ENCODE measurements at regions not wholly inside any gene's neighbourhood (a gene's known extent, or its start where the extent isn't known, plus 50 kb on each side); places are given as distances from the start of the nearest gene placed in this dataset.

- DNase-seq (ENCODE audit: insufficient read length, low spot score) (no peak), FAIRE-seq (no peak)
- no peak for TF ChIP-seq PAX5 (IDR thresholded peaks at IDR 0.05; ENCODE audit: insufficient read depth, low read length, severe bottlenecking)
- no peak for TF ChIP-seq SPI1 (IDR thresholded peaks at IDR 0.05; ENCODE audit: low read depth, low read length)
- no peak for TF ChIP-seq TAF1 (IDR thresholded peaks at IDR 0.05; ENCODE audit: low read depth, low read length)
- no peak for TF ChIP-seq POLR2A (IDR thresholded peaks at IDR 0.05; ENCODE audit: low read depth, low read length)
- no peak for TF ChIP-seq POLR2AphosphoS5 (IDR thresholded peaks at IDR 0.05; ENCODE audit: low read depth, low read length)
- TF ChIP-seq POU2F2 (IDR thresholded peaks at IDR 0.05; ENCODE audit: low read depth, low read length) = no peak
These were observed 1054.1 kb upstream of the GBE1 start for GRCh38 chr3:82815417-82816058.

DNA sequence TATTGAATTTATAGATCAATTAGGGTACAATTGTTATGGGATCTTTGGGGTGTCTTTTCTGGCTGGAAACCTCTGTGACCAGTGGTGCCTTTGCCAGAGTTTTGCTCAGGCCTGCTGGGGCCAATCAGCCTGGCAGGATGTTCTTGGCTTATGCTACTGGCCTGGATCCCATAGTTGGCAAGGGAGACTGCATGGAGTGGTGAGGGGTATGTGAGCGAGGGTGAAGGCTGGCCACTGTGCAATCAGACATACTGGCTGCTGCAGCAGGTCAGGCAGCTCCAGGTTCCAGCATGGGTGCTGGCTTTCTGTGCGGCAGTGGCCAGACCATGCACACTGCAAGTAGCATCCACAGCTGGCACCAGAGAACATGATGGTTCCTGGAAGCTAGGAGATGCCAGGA, 1053.2 kb upstream of the GBE1 start:
- no peak for FAIRE-seq
- TF ChIP-seq PAX5 (IDR thresholded peaks at IDR 0.05; ENCODE audit: insufficient read depth, low read length, severe bottlenecking) = no peak
- TF ChIP-seq POLR2A (IDR thresholded peaks at IDR 0.05; ENCODE audit: low read depth, low read length) = no peak

DNA sequence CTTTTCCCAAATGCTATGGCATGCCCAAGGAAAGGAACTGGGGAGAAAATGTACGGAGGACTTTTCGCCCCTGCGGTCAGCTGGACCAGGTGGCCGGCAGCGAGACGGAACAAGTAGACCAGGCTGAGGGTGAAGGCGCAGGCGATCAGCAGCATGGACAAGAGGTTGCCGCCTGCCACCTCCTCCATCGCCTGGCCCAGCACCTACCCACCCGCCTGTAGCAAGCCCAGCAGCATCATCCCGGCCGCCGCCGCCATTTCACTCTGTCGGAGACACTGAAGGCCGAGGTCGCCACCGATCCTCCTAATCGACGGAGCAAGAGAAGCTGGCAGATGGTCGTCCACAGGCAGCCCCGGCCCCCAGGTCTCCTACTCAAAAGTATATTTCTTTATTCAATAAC, 1046.3 kb upstream of the GBE1 start:
- no peak for TF ChIP-seq POU2F2 (IDR thresholded peaks at IDR 0.05; ENCODE audit: low read depth, low read length)
- no peak for TF ChIP-seq PAX5 (IDR thresholded peaks at IDR 0.05; ENCODE audit: insufficient read depth, low read length, severe bottlenecking)
- TF ChIP-seq SPI1 (IDR thresholded peaks at IDR 0.05; ENCODE audit: low read depth, low read length) = no peak
- TF ChIP-seq POLR2A (IDR thresholded peaks at IDR 0.05; ENCODE audit: low read depth, low read length) = no peak
- DNase-seq (ENCODE audit: insufficient read length, low spot score) (no peak), FAIRE-seq (no peak)

More for the DNA sequence above, 1053.2 kb upstream of the GBE1 start:
- no peak for DNase-seq (ENCODE audit: insufficient read length, low spot score)

- DNase-seq (ENCODE audit: insufficient read length, low spot score) (no peak), FAIRE-seq (no peak)
- no peak for TF ChIP-seq POLR2A (IDR thresholded peaks at IDR 0.05; ENCODE audit: low read depth, low read length)
- no peak for TF ChIP-seq POU2F2 (IDR thresholded peaks at IDR 0.05; ENCODE audit: low read depth, low read length)
- no peak for TF ChIP-seq SPI1 (IDR thresholded peaks at IDR 0.05; ENCODE audit: low read depth, low read length)
- no peak for TF ChIP-seq PAX5 (IDR thresholded peaks at IDR 0.05; ENCODE audit: insufficient read depth, low read length, severe bottlenecking)
- no peak for TF ChIP-seq POLR2AphosphoS5 (IDR thresholded peaks at IDR 0.05; ENCODE audit: low read depth, low read length)
- no peak for TF ChIP-seq TAF1 (IDR thresholded peaks at IDR 0.05; ENCODE audit: low read depth, low read length)
These were observed 1041.1 kb upstream of the GBE1 start for GRCh38 chr3:82802501-82802900.

DNA sequence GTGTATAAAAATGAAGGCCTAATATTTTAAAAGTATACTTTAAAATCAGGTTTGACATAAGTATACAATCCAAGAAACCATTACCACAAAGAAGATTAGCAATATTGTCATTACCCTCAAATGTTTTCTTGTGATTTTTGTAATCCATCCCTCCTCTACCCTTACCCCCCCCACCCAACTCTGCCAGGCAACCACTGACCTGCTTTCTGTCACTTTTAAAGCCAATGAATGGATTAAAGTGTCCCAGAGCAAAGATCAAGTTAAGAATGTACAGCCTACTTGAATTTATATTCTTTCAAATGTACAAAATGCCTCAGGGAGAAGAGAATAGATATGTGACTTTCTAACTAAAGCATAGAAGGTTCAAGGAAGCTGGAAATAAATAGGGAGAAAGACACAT, 1038.8 kb upstream of the GBE1 start:
- FAIRE-seq (no peak), DNase-seq (ENCODE audit: insufficient read length, low spot score) (no peak)
- no peak for TF ChIP-seq POU2F2 (IDR thresholded peaks at IDR 0.05; ENCODE audit: low read depth, low read length)
- no peak for TF ChIP-seq PAX5 (IDR thresholded peaks at IDR 0.05; ENCODE audit: insufficient read depth, low read length, severe bottlenecking)
- no peak for TF ChIP-seq SPI1 (IDR thresholded peaks at IDR 0.05; ENCODE audit: low read depth, low read length)
- no peak for TF ChIP-seq TAF1 (IDR thresholded peaks at IDR 0.05; ENCODE audit: low read depth, low read length)
- TF ChIP-seq POLR2AphosphoS5 (IDR thresholded peaks at IDR 0.05; ENCODE audit: low read depth, low read length) = no peak
- no peak for TF ChIP-seq POLR2A (IDR thresholded peaks at IDR 0.05; ENCODE audit: low read depth, low read length)

DNA sequence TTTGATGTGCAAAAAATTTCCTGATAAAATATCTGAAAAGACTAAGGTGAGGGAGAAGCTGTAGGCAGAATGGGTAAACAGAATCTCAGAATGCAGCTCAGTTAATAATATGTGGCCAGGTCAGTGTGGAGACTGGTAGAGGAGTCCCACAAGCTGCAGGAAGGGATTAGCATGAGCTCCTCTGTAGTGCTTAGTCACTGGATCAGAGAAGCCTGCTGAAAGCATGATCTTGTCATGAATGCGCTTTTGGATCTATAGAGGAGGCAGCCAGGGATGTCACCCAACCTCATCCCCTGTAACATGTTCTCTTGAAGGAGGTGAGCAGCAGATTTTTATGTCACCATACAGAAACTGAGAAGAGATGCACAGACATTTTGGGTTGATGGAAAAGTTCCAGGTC, 1035.3 kb upstream of the GBE1 start:
- no peak for FAIRE-seq
- TF ChIP-seq POU2F2 (IDR thresholded peaks at IDR 0.05; ENCODE audit: low read depth, low read length) = no peak
- no peak for TF ChIP-seq POLR2AphosphoS5 (IDR thresholded peaks at IDR 0.05; ENCODE audit: low read depth, low read length)
- TF ChIP-seq POLR2A (IDR thresholded peaks at IDR 0.05; ENCODE audit: low read depth, low read length) = no peak
- no peak for TF ChIP-seq TAF1 (IDR thresholded peaks at IDR 0.05; ENCODE audit: low read depth, low read length)
- TF ChIP-seq PAX5 (IDR thresholded peaks at IDR 0.05; ENCODE audit: insufficient read depth, low read length, severe bottlenecking) = no peak
- TF ChIP-seq SPI1 (IDR thresholded peaks at IDR 0.05; ENCODE audit: low read depth, low read length) = no peak
- DNase-seq (ENCODE audit: insufficient read length, low spot score) = no peak

DNA sequence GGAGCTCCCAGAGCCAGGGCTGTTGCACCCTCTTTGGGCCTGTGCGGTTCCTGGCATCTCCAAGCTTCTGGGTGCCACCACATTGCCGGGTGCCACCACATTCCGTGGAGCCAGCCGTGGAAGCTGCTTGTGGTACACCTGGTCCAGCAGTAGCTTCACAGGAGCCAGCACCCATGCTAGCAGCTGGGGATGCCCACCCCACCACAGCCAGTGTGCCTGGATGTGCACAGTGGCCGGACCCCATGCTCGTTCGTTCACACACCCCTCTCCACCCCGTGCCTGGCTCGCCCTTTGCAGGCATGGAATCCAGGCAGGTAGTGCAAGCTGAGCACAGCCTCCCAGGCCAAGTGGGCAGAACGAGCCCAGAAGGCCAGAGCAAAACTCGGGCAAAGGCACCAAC, 1029.8 kb upstream of the GBE1 start:
- TF ChIP-seq PAX5 (IDR thresholded peaks at IDR 0.05; ENCODE audit: insufficient read depth, low read length, severe bottlenecking) (no peak), POLR2A (IDR thresholded peaks at IDR 0.05; ENCODE audit: low read depth, low read length) (no peak), TAF1 (IDR thresholded peaks at IDR 0.05; ENCODE audit: low read depth, low read length) (no peak), SPI1 (IDR thresholded peaks at IDR 0.05; ENCODE audit: low read depth, low read length) (no peak), POU2F2 (IDR thresholded peaks at IDR 0.05; ENCODE audit: low read depth, low read length) (no peak), POLR2AphosphoS5 (IDR thresholded peaks at IDR 0.05; ENCODE audit: low read depth, low read length) (no peak)
- no peak for DNase-seq (ENCODE audit: insufficient read length, low spot score)
- no peak for FAIRE-seq

DNA sequence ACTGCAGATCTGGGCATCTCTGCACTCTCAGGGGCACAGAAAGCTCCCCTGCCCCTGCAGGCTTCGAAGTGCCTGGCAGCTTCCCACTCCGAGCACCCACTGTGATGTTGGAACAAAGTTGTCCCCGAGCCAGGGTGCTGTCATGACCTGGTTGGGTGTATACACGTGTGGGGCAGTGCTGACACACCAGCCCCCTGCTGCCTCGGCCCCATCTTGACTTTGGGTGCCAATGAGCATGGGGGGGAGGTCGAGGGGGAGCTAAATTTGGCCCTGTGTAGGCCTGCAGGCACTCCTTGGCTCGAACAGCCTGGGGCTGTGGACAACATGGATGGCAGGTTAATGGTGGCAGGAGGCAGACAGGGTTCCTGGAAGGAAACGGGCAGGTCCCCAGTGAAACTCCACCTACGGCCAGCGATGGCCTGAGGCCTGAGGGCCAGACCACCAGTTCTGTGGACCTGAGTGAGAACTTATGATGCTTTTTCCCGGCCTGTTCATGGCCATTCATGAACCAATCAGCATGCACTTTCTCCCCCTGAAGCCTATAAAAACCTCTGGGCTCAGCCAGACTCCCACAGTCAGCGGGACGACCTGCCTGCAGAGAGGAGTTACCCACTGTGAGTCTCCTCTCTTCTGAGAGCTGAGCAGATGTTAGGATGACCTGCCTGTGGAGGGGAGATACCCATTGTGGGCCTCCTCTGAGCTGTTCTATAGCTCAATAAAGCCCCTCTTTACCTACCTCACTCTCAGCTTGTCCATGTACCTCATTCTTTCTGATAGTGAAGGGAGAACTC, 1029.1 kb upstream of the GBE1 start:
- FAIRE-seq = no peak
- TF ChIP-seq POLR2AphosphoS5 (IDR thresholded peaks at IDR 0.05; ENCODE audit: low read depth, low read length) (no peak), POLR2A (IDR thresholded peaks at IDR 0.05; ENCODE audit: low read depth, low read length) (no peak), SPI1 (IDR thresholded peaks at IDR 0.05; ENCODE audit: low read depth, low read length) (no peak), POU2F2 (IDR thresholded peaks at IDR 0.05; ENCODE audit: low read depth, low read length) (no peak)
- no peak for DNase-seq (ENCODE audit: insufficient read length, low spot score)

- DNase-seq (ENCODE audit: insufficient read length, low spot score) (no peak), FAIRE-seq (no peak)
- TF ChIP-seq SPI1 (IDR thresholded peaks at IDR 0.05; ENCODE audit: low read depth, low read length) (no peak), PAX5 (IDR thresholded peaks at IDR 0.05; ENCODE audit: insufficient read depth, low read length, severe bottlenecking) (no peak), TAF1 (IDR thresholded peaks at IDR 0.05; ENCODE audit: low read depth, low read length) (no peak), POLR2A (IDR thresholded peaks at IDR 0.05; ENCODE audit: low read depth, low read length) (no peak), POLR2AphosphoS5 (IDR thresholded peaks at IDR 0.05; ENCODE audit: low read depth, low read length) (no peak), POU2F2 (IDR thresholded peaks at IDR 0.05; ENCODE audit: low read depth, low read length) (no peak)
These were observed 1021.7 kb upstream of the GBE1 start for GRCh38 chr3:82783194-82783593.

DNA sequence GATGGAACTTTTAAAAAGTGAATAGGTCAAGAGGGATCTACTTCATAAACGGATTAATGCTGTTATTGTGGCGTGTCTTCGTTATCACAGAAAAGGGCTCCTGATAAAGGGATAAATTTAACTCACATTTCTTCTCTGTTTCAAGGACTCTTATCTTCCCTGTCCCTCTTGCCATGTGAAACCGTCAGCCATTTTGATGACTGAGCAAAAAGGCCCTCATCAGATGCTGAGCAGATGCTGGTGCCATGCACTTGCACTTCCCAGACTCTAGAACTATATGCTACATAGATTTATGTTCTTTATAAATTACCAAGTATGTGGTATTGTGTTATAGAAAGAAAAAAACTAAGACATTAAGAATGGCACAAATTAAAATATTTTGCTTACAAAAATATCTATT, 1011.8 kb upstream of the GBE1 start:
- DNase-seq (ENCODE audit: insufficient read length, low spot score) (no peak), FAIRE-seq (no peak)
- TF ChIP-seq POLR2AphosphoS5 (IDR thresholded peaks at IDR 0.05; ENCODE audit: low read depth, low read length) (no peak), SPI1 (IDR thresholded peaks at IDR 0.05; ENCODE audit: low read depth, low read length) (no peak), POU2F2 (IDR thresholded peaks at IDR 0.05; ENCODE audit: low read depth, low read length) (no peak), TAF1 (IDR thresholded peaks at IDR 0.05; ENCODE audit: low read depth, low read length) (no peak), PAX5 (IDR thresholded peaks at IDR 0.05; ENCODE audit: insufficient read depth, low read length, severe bottlenecking) (no peak), POLR2A (IDR thresholded peaks at IDR 0.05; ENCODE audit: low read depth, low read length) (no peak)

All from GM12891 (cell line).